ENCODE measurements at regions not wholly inside any gene's neighbourhood (a gene's known extent, or its start where the extent isn't known, plus 50 kb on each side); places are given as distances from the start of the nearest gene placed in this dataset.

GRCh38 chr1:226804907-226805759 lies 65.3 kb upstream of the PSEN2 start:
- TF ChIP-seq, protein P1, sequence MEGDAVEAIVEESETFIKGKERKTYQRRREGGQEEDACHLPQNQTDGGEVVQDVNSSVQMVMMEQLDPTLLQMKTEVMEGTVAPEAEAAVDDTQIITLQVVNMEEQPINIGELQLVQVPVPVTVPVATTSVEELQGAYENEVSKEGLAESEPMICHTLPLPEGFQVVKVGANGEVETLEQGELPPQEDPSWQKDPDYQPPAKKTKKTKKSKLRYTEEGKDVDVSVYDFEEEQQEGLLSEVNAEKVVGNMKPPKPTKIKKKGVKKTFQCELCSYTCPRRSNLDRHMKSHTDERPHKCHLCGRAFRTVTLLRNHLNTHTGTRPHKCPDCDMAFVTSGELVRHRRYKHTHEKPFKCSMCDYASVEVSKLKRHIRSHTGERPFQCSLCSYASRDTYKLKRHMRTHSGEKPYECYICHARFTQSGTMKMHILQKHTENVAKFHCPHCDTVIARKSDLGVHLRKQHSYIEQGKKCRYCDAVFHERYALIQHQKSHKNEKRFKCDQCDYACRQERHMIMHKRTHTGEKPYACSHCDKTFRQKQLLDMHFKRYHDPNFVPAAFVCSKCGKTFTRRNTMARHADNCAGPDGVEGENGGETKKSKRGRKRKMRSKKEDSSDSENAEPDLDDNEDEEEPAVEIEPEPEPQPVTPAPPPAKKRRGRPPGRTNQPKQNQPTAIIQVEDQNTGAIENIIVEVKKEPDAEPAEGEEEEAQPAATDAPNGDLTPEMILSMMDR (conservative IDR thresholded peaks at IDR 0.05) = no peak
- TF ChIP-seq ZFX (IDR thresholded peaks at IDR 0.05) = no peak
